ENCODE measurements at regions not wholly inside any gene's neighbourhood (a gene's known extent, or its start where the extent isn't known, plus 50 kb on each side); places are given as distances from the start of the nearest gene placed in this dataset.

DNA sequence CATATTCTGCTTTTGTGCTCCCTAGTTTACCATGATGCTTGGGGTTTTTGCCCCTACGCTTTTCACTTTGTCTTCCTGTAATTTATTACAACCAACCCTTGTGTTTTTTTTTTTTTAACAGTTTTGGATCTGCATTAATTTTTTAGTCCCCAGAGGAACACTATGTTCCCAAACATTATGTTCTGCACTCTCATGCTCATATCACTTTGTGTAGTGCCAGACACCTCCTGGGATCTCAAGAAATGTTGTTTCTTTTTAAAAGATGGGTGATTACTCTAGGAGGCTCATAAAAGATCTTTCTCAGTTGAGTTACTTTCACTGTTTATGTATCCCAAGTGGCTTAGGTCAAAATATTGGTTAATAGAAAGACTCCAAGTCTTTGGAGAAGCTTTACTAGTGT, 116.2 kb upstream of the MKLN1 start:
- ChIA-PET CTCF (interaction anchor here (1.2 kb wide), 1 partner anchor 15 kb away, joined by 5 read pairs; no protein-coding TSS in a partner anchor), POLR2A (interaction anchor here (0.6 kb wide), 1 partner anchor 89 kb away, joined by 7 read pairs; no protein-coding TSS in a partner anchor)
- H3K27ac ChIP-seq (ENCODE audit: insufficient read depth, low read depth, low read length), result no peak overlapping the region
- no peaks in the 10 kb centered on the region for H4K20me1 ChIP-seq (replicated peaks; ENCODE audit: control insufficient read depth, extremely low read depth, insufficient read depth, low read length)
- H3K9ac ChIP-seq (replicated peaks; ENCODE audit: extremely low read depth, insufficient read depth, low read length), result no peak overlapping the region
- no peaks in the 10 kb centered on the region for H3K9me3 ChIP-seq (replicated peaks; ENCODE audit: control insufficient read depth, insufficient read depth, low read length)
- no peak overlapping the region for H3K4me3 ChIP-seq (replicated peaks in 1 of 3; ENCODE audit: insufficient read depth in 1 of 3, low read depth in 1 of 3, low read length in 3 of 3)
- H3K27me3 ChIP-seq (ENCODE audit: control insufficient read depth in 2 of 2, insufficient read depth in 2 of 2, low read length in 2 of 2), result peaks cover 0 to 1% of the 10 kb centered on the region in 2 experiments
- TF ChIP-seq, protein P1, sequence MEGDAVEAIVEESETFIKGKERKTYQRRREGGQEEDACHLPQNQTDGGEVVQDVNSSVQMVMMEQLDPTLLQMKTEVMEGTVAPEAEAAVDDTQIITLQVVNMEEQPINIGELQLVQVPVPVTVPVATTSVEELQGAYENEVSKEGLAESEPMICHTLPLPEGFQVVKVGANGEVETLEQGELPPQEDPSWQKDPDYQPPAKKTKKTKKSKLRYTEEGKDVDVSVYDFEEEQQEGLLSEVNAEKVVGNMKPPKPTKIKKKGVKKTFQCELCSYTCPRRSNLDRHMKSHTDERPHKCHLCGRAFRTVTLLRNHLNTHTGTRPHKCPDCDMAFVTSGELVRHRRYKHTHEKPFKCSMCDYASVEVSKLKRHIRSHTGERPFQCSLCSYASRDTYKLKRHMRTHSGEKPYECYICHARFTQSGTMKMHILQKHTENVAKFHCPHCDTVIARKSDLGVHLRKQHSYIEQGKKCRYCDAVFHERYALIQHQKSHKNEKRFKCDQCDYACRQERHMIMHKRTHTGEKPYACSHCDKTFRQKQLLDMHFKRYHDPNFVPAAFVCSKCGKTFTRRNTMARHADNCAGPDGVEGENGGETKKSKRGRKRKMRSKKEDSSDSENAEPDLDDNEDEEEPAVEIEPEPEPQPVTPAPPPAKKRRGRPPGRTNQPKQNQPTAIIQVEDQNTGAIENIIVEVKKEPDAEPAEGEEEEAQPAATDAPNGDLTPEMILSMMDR (IDR thresholded peaks at IDR 0.05; ENCODE audit: extremely low read depth in 1 of 2, insufficient read depth in 1 of 2, low read depth in 1 of 2, low read length in 2 of 2), result no peak
- TF ChIP-seq GATA2 (IDR thresholded peaks at IDR 0.05; ENCODE audit: insufficient read depth, insufficient read length, low read depth, low read length) (no peak), JUN (IDR thresholded peaks at IDR 0.05; ENCODE audit: borderline replicate concordance, insufficient read depth, insufficient read length, low read depth) (no peak), EZH2 (IDR thresholded peaks at IDR 0.05; ENCODE audit: borderline replicate concordance, low read depth, low read length, severe bottlenecking) (no peak), MYC (IDR thresholded peaks at IDR 0.05; ENCODE audit: low read depth, low read length) (no peak), FOS (IDR thresholded peaks at IDR 0.05; ENCODE audit: borderline replicate concordance, insufficient read depth, low read length) (no peak), POLR2A (IDR thresholded peaks at IDR 0.05; ENCODE audit: low read depth, low read length) (no peak), POLR2AphosphoS5 (IDR thresholded peaks at IDR 0.05; ENCODE audit: insufficient read depth, low read depth, low read length) (no peak)
- TF ChIP-seq, protein P2, sequence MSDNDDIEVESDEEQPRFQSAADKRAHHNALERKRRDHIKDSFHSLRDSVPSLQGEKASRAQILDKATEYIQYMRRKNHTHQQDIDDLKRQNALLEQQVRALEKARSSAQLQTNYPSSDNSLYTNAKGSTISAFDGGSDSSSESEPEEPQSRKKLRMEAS (IDR thresholded peaks at IDR 0.05; ENCODE audit: insufficient read depth, insufficient read length), result no peak
- no peak overlapping the region for H3K4me2 ChIP-seq (ENCODE audit: insufficient read depth, low read length)
- dilution Hi-C loops (cut with MboI; ENCODE audit: extremely low pct_ligation_motif_present, low sequenced_read_pairs) (no loop called here), intact Hi-C loops (cut with micrococcal nuclease) (no loop called here)
- no peaks in the 10 kb centered on the region for H3K4me1 ChIP-seq (ENCODE audit: control insufficient read depth, extremely low read depth, insufficient read depth, low read length)
- no peak overlapping the region for H2AFZ ChIP-seq (ENCODE audit: low read depth, low read length)
- no peaks in the 10 kb centered on the region for H3K36me3 ChIP-seq (ENCODE audit: control insufficient read depth in 2 of 2, extremely low read depth in 1 of 2, insufficient read depth in 2 of 2, low read length in 2 of 2)
- BruUV-seq (replicated peaks), result no TSS peak
- no peak for DNase-seq (ENCODE audit: low read depth, low spot score)
- no peak for FAIRE-seq
- H3K9me1 ChIP-seq (replicated peaks; ENCODE audit: control insufficient read depth, extremely low read depth, insufficient read depth, low read length), result no peaks in the 10 kb centered on the region
- H3K79me2 ChIP-seq (ENCODE audit: control insufficient read depth, insufficient read depth, low read length), result no peaks in the 10 kb centered on the region
